Mucosa of gallbladder (tissue), 1 donor: ENCODE measurements at regions not wholly inside any gene's neighbourhood (a gene's known extent, or its start where the extent isn't known, plus 50 kb on each side); places are given as distances from the start of the nearest gene placed in this dataset.

Source experiments
- DNase-seq: peaks from one replicate; pipeline ENCODE4 v3.0.0-alpha.2; 2020; ENCODE audit warnings: low spot score
- donor health status: DM: no; HTN: no; CAD: no.

GRCh38 chr20:12371990-12372389, 454.3 kb downstream of the BTBD3 start:
- DNase-seq: no peak

- no peak for DNase-seq
Measured at GRCh38 chr20:12372557-12372956, 454.9 kb downstream of the BTBD3 start.

- DNase-seq: no peak
Measured at GRCh38 chr20:12375967-12376366, 458.3 kb downstream of the BTBD3 start.

- no peak for DNase-seq
Measured at GRCh38 chr20:12383821-12384220, 466.1 kb downstream of the BTBD3 start.

- no peak for DNase-seq
Measured at GRCh38 chr20:12386821-12387220, 469.1 kb downstream of the BTBD3 start.

GRCh38 chr20:12391099-12391498, 473.4 kb downstream of the BTBD3 start:
- no peak for DNase-seq

GRCh38 chr20:12394786-12395185, 477.1 kb downstream of the BTBD3 start:
- no peak for DNase-seq

- DNase-seq: no peak
Measured at GRCh38 chr20:12395353-12395752, 477.7 kb downstream of the BTBD3 start.

- no peak for DNase-seq
Measured at GRCh38 chr20:12395760-12396159, 478.1 kb downstream of the BTBD3 start.

GRCh38 chr20:12399110-12399836, 481.6 kb downstream of the BTBD3 start:
- no peak for DNase-seq

- DNase-seq: no peak
Measured at GRCh38 chr20:12404941-12405340, 487.2 kb downstream of the BTBD3 start.

GRCh38 chr20:12406978-12407377, 489.3 kb downstream of the BTBD3 start:
- DNase-seq: no peak

- no peak for DNase-seq
Measured at GRCh38 chr20:12409501-12409900, 491.8 kb downstream of the BTBD3 start.

GRCh38 chr20:12410783-12411182, 493.1 kb downstream of the BTBD3 start:
- no peak for DNase-seq

- DNase-seq: no peak
Measured at GRCh38 chr20:12411246-12411940, 493.7 kb downstream of the BTBD3 start.

- DNase-seq: no peak
Measured at GRCh38 chr20:12413116-12413515, 495.4 kb downstream of the BTBD3 start.

GRCh38 chr20:12414446-12415274, 497.0 kb downstream of the BTBD3 start:
- no peak for DNase-seq

GRCh38 chr20:12416281-12416680, 498.6 kb downstream of the BTBD3 start:
- no peak for DNase-seq

GRCh38 chr20:12433724-12434123, 516.0 kb downstream of the BTBD3 start:
- no peak for DNase-seq

- DNase-seq: no peak
Measured at GRCh38 chr20:12434672-12435071, 517.0 kb downstream of the BTBD3 start.

GRCh38 chr20:12435268-12435667, 517.6 kb downstream of the BTBD3 start:
- no peak for DNase-seq

GRCh38 chr20:12453711-12454110, 536.0 kb downstream of the BTBD3 start:
- no peak for DNase-seq

GRCh38 chr20:12455148-12455547, 537.5 kb downstream of the BTBD3 start:
- no peak for DNase-seq
